ENCODE measurements at regions not wholly inside any gene's neighbourhood (a gene's known extent, or its start where the extent isn't known, plus 50 kb on each side); places are given as distances from the start of the nearest gene placed in this dataset.

- TF ChIP-seq POLR2A (IDR thresholded peaks at IDR 0.05; ENCODE audit: low read length) (no peak), GATA1 (IDR thresholded peaks at IDR 0.05; ENCODE audit: low read depth, low read length) (no peak)
- no peak for DNase-seq
These were observed 51.5 kb upstream of the FAM241A start for GRCh38 chr4:112093636-112094202.

GRCh38 chr4:112094330-112094729 lies 50.9 kb upstream of the FAM241A start:
- TF ChIP-seq POLR2A (IDR thresholded peaks at IDR 0.05; ENCODE audit: low read length), result no peak
- TF ChIP-seq GATA1 (IDR thresholded peaks at IDR 0.05; ENCODE audit: low read depth, low read length), result no peak
- no peak for DNase-seq
